GM18505 (cell line): ENCODE measurements at regions not wholly inside any gene's neighbourhood (a gene's known extent, or its start where the extent isn't known, plus 50 kb on each side); places are given as distances from the start of the nearest gene placed in this dataset.
"Not testable (repeated sequence)": the region's sequence is repeated elsewhere in the genome, so short reads cannot be mapped to it uniquely, and the experiment has no call there.

Experiments
- ATAC-seq: cut with Tn5 transposase; IDR thresholded peaks from one replicate; pipeline ENCODE4 v1.9.1; 2021; ENCODE audit not compliant: unreplicated experiment
- POLR2A ChIP-seq: IDR thresholded peaks from 4 replicates; pipeline ENCODE4 v1.6.1; 2011; ENCODE audit warnings: borderline replicate concordance; ENCODE audit not compliant: insufficient read depth, insufficient read length; ENCODE audit errors: extremely low read depth

- no peak for TF ChIP-seq POLR2A
- no peak for ATAC-seq
These were observed 566.7 kb downstream of the ADGRL2 start for GRCh38 chr1:82367456-82367855.

- TF ChIP-seq POLR2A = no peak
- ATAC-seq = no peak
These were observed 566.0 kb downstream of the ADGRL2 start for GRCh38 chr1:82366689-82367088.

GRCh38 chr1:82359541-82359940 is 558.8 kb downstream of the ADGRL2 start:
- not testable (repeated sequence) for ATAC-seq

- ATAC-seq = not testable (repeated sequence)
These were observed 558.0 kb downstream of the ADGRL2 start for GRCh38 chr1:82358706-82359105.

GRCh38 chr1:82354546-82354945 is 553.8 kb downstream of the ADGRL2 start:
- not testable (repeated sequence) for ATAC-seq

- ATAC-seq = no peak
- no peak for TF ChIP-seq POLR2A
These were observed 547.8 kb downstream of the ADGRL2 start for GRCh38 chr1:82348487-82348886.

- no peak for ATAC-seq
- TF ChIP-seq POLR2A = no peak
These were observed 545.4 kb downstream of the ADGRL2 start for GRCh38 chr1:82346141-82346540.

- no peak for ATAC-seq
- no peak for TF ChIP-seq POLR2A
These were observed 542.6 kb downstream of the ADGRL2 start for GRCh38 chr1:82343381-82343780.

- no peak for TF ChIP-seq POLR2A
- ATAC-seq = no peak
These were observed 536.9 kb downstream of the ADGRL2 start for GRCh38 chr1:82337635-82338034.

- TF ChIP-seq POLR2A = no peak
- ATAC-seq = no peak
These were observed 529.6 kb downstream of the ADGRL2 start for GRCh38 chr1:82330330-82330729.

- no peak for ATAC-seq
- TF ChIP-seq POLR2A = no peak
These were observed 528.5 kb downstream of the ADGRL2 start for GRCh38 chr1:82329226-82329625.

GRCh38 chr1:82323144-82323841 is 522.6 kb downstream of the ADGRL2 start:
- no peak for ATAC-seq
- no peak for TF ChIP-seq POLR2A

GRCh38 chr1:82321794-82322193 is 521.1 kb downstream of the ADGRL2 start:
- ATAC-seq = no peak
- no peak for TF ChIP-seq POLR2A

GRCh38 chr1:82319546-82319945 is 518.8 kb downstream of the ADGRL2 start:
- no peak for ATAC-seq
- no peak for TF ChIP-seq POLR2A

- no peak for ATAC-seq
- no peak for TF ChIP-seq POLR2A
These were observed 518.2 kb downstream of the ADGRL2 start for GRCh38 chr1:82318921-82319320.
